Chondrocyte (in vitro differentiated cells): ENCODE measurements at regions not wholly inside any gene's neighbourhood (a gene's known extent, or its start where the extent isn't known, plus 50 kb on each side); places are given as distances from the start of the nearest gene placed in this dataset.

ENCODE experiments used
- DNase-seq: peaks from one replicate; pipeline ENCODE4 v3.0.0; 2021; ENCODE audit warnings: mixed read lengths, low spot score
- H3K27ac Mint-ChIP-seq: one replicate; pipeline ENCODE4 v1.8.0; 2021; ENCODE audit warnings: mild to moderate bottlenecking, moderate library complexity, mixed read lengths; ENCODE audit not compliant: unreplicated experiment
- H3K27me3 Mint-ChIP-seq: 2 replicates; pipeline ENCODE4 v1.8.0; 2021; ENCODE audit warnings: low read depth, mixed read lengths
- H3K36me3 Mint-ChIP-seq: 2 replicates; pipeline ENCODE4 v1.8.0; 2021; ENCODE audit warnings: low read depth, mixed read lengths
- H3K4me1 Mint-ChIP-seq: 2 replicates; pipeline ENCODE4 v1.8.0; 2021; ENCODE audit warnings: low read depth, mild to moderate bottlenecking, mixed read lengths
- H3K4me3 Mint-ChIP-seq: one replicate; pipeline ENCODE4 v1.8.0; 2021; ENCODE audit warnings: mild to moderate bottlenecking, moderate library complexity, mixed read lengths; ENCODE audit not compliant: unreplicated experiment
- H3K9me3 Mint-ChIP-seq: 2 replicates; pipeline ENCODE4 v1.8.0; 2021; ENCODE audit warnings: low read depth, mixed read lengths
- TF ChIP-seq, protein P1 (sequence below): fragments of 200-600 bp; sonication (generic); IDR thresholded peaks from 2 replicates; pipeline ENCODE4 v1.5.0; 2021; ENCODE audit warnings: antibody characterized with exemption, mild to moderate bottlenecking, moderate library complexity

DNA sequence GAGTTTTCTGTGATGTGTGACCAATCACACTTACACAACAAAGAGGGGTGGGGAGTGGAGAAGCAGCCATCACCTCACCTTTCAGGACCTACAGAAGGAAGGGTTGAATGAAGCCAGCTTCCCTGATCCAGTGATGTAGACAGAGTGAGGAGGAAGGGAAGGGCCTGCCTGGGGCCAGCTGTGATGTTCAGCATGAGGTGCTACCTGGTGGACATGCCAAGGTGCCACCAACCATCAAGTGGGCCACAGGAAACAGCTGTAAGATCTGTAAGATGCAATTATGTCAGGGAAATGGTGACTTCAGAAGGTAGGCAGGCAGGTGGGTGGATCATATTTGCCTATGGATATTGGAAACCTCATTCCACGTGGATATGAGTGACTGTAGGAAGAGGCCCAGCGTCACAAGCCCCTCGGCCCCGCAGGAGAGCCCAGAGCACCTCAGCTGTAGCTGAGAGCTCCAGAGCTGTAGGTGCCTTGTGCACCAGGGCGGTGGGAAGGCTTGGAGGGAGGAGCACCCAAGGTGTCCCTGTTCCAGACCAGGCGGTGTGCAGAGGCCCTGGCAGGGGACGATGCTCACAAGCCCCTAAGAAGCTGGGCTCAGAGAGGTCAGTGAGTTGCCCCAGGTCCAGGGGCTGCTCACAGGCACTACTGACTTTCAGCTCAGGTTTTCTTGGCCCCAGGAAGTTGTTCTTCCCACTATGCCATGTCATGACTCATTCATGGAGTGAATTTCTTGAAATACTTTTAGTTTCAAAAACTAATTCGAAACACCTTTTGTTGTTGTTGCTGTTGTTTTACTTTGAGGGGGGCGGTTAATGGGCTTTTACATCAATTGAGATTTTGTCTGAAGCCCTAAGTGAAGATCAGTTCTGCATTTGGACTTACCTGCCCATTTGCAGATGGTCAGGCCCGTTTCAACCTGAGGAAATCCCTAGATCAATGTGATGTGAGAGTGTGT, 94.2 kb upstream of the ALDH1A3 start:
- Mint-ChIP-seq H3K9me3 (no peaks in the 10 kb centered on the region), H3K4me3 (no peak overlapping the region)
- peak; percentile 81 for DNase-seq

DNA sequence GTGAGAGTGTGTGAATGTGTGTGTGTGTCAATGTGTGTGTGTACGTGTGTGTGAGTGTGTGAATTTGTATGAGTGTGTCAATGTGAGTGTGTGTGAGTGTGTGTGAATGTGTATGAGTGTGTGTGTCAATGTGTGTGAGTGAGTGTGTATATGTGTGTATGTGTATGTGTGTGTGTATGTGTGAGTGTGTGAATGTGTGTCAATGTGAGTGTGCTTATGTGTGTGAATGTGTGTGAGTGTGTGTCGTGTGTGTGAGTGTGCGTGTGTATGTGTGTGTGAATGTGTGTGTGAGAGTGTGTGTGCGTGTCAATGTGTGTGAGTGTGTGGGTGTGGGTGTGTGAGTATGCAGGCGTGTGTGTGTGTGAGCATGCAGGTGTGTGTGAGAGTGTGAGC, 93.5 kb upstream of the ALDH1A3 start:
- Mint-ChIP-seq H3K36me3 (no peaks in the 10 kb centered on the region), H3K27ac (no peak overlapping the region), H3K4me3 (no peak overlapping the region)

More for the DNA sequence above, 94.2 kb upstream of the ALDH1A3 start:
- H3K36me3 Mint-ChIP-seq, result no peaks in the 10 kb centered on the region
- no peaks in the 10 kb centered on the region for H3K4me1 Mint-ChIP-seq
- TF ChIP-seq, protein P1, sequence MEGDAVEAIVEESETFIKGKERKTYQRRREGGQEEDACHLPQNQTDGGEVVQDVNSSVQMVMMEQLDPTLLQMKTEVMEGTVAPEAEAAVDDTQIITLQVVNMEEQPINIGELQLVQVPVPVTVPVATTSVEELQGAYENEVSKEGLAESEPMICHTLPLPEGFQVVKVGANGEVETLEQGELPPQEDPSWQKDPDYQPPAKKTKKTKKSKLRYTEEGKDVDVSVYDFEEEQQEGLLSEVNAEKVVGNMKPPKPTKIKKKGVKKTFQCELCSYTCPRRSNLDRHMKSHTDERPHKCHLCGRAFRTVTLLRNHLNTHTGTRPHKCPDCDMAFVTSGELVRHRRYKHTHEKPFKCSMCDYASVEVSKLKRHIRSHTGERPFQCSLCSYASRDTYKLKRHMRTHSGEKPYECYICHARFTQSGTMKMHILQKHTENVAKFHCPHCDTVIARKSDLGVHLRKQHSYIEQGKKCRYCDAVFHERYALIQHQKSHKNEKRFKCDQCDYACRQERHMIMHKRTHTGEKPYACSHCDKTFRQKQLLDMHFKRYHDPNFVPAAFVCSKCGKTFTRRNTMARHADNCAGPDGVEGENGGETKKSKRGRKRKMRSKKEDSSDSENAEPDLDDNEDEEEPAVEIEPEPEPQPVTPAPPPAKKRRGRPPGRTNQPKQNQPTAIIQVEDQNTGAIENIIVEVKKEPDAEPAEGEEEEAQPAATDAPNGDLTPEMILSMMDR, result no peak
- no peak overlapping the region for H3K27ac Mint-ChIP-seq
- H3K27me3 Mint-ChIP-seq, result peaks cover 4% of the 10 kb centered on the region

DNA sequence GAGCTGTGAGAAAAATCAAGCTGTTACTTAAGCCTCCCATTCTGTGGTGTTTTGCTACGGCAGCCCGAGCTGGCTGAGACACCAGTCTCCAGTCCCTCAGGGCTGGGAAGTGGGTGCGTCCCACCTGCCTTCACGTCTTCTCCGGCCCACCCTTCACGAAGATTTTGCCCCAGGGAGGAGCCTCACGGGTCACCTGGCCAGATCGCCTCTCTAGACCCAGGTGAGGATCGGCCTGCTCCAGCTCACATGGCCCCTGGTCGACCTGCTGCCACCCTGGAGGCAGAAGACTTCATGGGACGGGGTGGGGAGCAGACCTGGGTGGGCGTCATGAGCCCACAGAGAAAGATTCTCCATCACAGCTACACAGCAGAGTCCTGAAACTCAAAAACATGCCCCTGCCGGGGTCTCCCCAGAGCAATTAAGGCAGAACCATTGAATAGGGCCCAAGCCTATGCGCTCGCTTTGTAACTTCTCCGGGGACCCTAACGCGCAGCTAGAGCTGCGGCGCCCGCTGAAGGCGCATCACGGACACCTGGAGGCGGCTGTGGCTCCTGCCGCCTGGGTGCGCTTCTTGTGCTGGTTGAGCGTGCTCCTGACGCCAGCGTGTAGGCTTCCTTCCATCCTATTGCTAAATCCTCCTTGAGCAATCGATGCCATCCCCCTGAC, 92.6 kb upstream of the ALDH1A3 start:
- Mint-ChIP-seq H3K27me3 (peaks cover 10% of the 10 kb centered on the region), H3K36me3 (no peaks in the 10 kb centered on the region), H3K4me1 (no peaks in the 10 kb centered on the region), H3K9me3 (no peaks in the 10 kb centered on the region), H3K27ac (no peak overlapping the region), H3K4me3 (no peak overlapping the region)
- peak; percentile 75 for DNase-seq
- TF ChIP-seq, protein P1, result no peak

More for the DNA sequence above, 93.5 kb upstream of the ALDH1A3 start:
- DNase-seq, result no peak
- H3K9me3 Mint-ChIP-seq, result no peaks in the 10 kb centered on the region
- TF ChIP-seq, protein P1, result no peak
- H3K4me1 Mint-ChIP-seq, result no peaks in the 10 kb centered on the region
- peaks cover 10% of the 10 kb centered on the region for H3K27me3 Mint-ChIP-seq

DNA sequence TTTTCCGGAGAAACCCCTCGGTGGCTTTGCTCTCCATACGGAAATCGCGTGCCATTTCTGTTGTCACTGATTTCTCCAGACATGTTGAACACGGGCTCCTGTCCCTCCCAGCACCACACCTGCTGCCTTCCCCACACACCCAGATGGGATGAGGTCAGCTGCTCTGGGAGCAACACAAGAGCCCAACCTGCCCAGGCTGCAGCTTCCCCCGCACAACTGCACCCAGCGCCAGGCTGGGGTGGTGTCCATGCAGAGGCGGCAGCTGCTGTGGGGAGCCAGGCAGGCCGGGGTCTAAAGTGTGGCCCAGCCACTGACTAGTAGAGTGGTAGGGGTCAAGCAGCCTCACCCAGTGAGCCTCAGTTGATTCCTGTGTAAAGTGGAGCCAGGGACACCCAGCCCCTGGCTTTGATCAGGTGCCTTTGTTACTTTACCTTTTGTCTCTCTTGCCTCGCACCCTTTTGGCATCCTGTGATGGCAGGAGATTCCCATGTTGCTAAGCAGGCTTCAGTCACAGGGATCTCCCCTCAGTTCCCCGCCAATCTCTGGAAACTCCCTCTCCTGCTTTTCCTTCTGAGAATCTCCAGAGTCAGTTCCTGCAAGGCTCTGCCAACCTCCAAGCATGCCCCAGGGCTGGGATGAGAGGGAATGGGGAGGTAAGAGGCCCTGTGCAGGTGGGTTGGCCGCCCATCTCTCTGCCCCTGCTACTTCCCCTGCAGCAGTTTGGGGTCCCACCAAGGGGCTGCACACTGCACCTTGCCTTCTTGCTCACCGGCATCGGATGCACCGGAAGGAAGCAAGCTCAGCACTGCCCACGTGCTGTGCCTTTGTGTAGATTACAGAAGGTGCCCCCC, 91.8 kb upstream of the ALDH1A3 start:
- H3K9me3 Mint-ChIP-seq, result no peaks in the 10 kb centered on the region
- peaks cover 14% of the 10 kb centered on the region for H3K27me3 Mint-ChIP-seq
- no peak overlapping the region for H3K4me3 Mint-ChIP-seq
- TF ChIP-seq, protein P1, result no peak
- no peaks in the 10 kb centered on the region for H3K4me1 Mint-ChIP-seq
- no peak overlapping the region for H3K27ac Mint-ChIP-seq
- peak; percentile 75 for DNase-seq
- no peaks in the 10 kb centered on the region for H3K36me3 Mint-ChIP-seq
